ENCODE measurements at regions not wholly inside any gene's neighbourhood (a gene's known extent, or its start where the extent isn't known, plus 50 kb on each side); places are given as distances from the start of the nearest gene placed in this dataset.
"Not testable (repeated sequence)": the region's sequence is repeated elsewhere in the genome, so short reads cannot be mapped to it uniquely, and the experiment has no call there.

DNA sequence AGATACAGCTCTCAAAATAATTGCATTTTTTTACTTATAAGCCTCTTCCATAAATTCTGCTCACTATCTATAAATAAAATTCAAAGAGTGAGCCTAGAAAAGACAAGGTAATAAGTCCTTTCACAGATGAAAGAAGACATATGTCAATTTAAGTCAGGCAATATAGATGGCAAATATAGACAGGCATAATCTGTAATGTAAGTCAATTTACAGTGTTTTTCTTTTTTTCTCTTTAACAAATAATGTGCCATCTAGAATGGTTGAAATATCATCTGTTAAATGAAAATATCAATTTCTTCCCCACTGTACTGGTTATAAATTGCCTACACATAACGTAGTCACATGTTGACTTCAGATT, 1409.2 kb upstream of the GOT2 start:
- no peak for DNase-seq
- Histone ChIP-seq H3K4me2 (ENCODE audit: unreplicated experiment) (no peak overlapping the region), H2AFZ (no peak overlapping the region), H3K79me2 (ENCODE audit: insufficient read depth) (no peaks in the 10 kb centered on the region), H3K27me3 (replicated peaks; ENCODE audit: insufficient read depth) (no peaks in the 10 kb centered on the region), H3K9ac (no peak overlapping the region), H3K27ac (no peak overlapping the region), H3F3A (ENCODE audit: insufficient read depth) (no peaks in the 10 kb centered on the region), H3K36me3 (ENCODE audit: low read depth) (no peaks in the 10 kb centered on the region), H4K20me1 (ENCODE audit: insufficient read depth) (no peaks in the 10 kb centered on the region), H3K4me3 (no peak overlapping the region), H3K4me1 (ENCODE audit: insufficient read depth) (no peaks in the 10 kb centered on the region), H3K9me2 (ENCODE audit: insufficient read depth) (no peaks in the 10 kb centered on the region), H3K9me3 (ENCODE audit: low read depth) (no peaks in the 10 kb centered on the region)
- TF ChIP-seq EZH2 (IDR thresholded peaks at IDR 0.05; ENCODE audit: insufficient read depth, poor library complexity, severe bottlenecking): no peak
- TF ChIP-seq EZH2phosphoT487 (IDR thresholded peaks at IDR 0.05; ENCODE audit: insufficient read depth, low read depth): no peak
- 16 to 26% methylated on average over 1 of the region's 1 CpG for WGBS, 2 experiments (ENCODE audit: low coverage in 1 of 2, low lambda C conversion rate in 2 of 2, missing lambda C conversion rate in 2 of 2)
- in situ Hi-C loops (cut with MboI): no loop called here

DNA sequence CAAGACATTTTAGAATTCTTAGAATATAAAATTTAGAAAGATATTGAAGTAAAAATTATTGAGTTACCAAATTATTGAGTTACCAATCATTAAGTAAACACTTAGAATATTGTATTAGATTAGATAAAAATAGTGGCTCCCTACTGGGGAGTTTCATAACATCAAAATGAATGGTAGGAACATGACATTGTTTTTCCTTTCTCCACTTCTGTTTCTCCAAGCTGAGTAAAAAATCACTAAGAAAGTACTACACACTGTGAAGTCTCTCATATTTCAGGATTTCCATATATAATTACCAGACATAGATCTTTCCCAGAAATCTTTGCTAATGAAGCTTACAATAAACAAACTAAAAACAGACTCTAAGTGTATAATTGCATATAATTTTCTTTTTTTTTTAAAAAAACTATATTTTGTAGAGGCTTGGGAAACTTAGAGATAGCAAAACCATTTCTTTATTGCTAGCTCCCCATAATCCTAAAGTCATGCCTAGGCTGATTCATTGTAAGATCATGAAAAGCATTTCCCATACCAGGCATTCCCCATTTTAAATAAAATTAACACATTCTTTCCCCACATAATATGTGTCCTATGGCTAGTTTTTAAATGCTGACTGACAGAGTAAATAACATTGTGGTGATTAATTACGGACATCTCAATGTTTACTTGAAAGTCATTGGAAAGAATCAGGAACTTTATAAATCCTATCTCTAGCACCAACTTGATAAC, 1408.7 kb upstream of the GOT2 start:
- H3K9ac ChIP-seq: no peak overlapping the region
- H3F3A ChIP-seq (ENCODE audit: insufficient read depth): no peaks in the 10 kb centered on the region
- H3K27me3 ChIP-seq (replicated peaks; ENCODE audit: insufficient read depth): no peaks in the 10 kb centered on the region
- no peaks in the 10 kb centered on the region for H4K20me1 ChIP-seq (ENCODE audit: insufficient read depth)
- H2AFZ ChIP-seq: no peak overlapping the region
- in situ Hi-C loops (cut with MboI): no loop called here
- H3K9me2 ChIP-seq (ENCODE audit: insufficient read depth): no peaks in the 10 kb centered on the region
- 4 to 15% methylated on average over 1 of the region's 1 CpG for WGBS, 2 experiments (ENCODE audit: low coverage in 1 of 2, low lambda C conversion rate in 2 of 2, missing lambda C conversion rate in 2 of 2)
- no peaks in the 10 kb centered on the region for H3K9me3 ChIP-seq (ENCODE audit: low read depth)
- H3K4me1 ChIP-seq (ENCODE audit: insufficient read depth): no peaks in the 10 kb centered on the region
- TF ChIP-seq EZH2 (IDR thresholded peaks at IDR 0.05; ENCODE audit: insufficient read depth, poor library complexity, severe bottlenecking) (no peak), EZH2phosphoT487 (IDR thresholded peaks at IDR 0.05; ENCODE audit: insufficient read depth, low read depth) (no peak)
- no peak overlapping the region for H3K27ac ChIP-seq
- H3K4me3 ChIP-seq: no peak overlapping the region
- no peaks in the 10 kb centered on the region for H3K79me2 ChIP-seq (ENCODE audit: insufficient read depth)
- no peak overlapping the region for H3K4me2 ChIP-seq (ENCODE audit: unreplicated experiment)
- no peaks in the 10 kb centered on the region for H3K36me3 ChIP-seq (ENCODE audit: low read depth)
- DNase-seq: no peak

DNA sequence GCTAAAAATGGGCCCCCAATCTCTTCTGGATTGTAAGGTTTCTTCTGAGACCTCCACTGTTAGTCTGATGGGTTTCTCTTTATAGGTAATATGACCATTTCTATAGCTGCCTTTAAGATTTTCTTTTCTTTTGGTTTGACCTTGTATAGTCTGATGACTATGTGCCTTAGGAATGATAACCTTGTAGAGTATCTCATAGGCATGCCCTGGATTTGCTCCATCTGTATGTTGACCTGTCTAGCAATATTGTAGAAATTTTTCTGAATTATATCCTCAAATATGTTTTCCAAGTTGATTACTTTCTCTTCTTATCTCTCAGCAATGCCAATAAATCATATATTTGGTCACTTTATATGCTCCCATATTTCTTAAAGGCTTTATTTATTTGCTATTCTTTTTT, 1403.8 kb upstream of the GOT2 start:
- H3K4me3 ChIP-seq: no peak overlapping the region
- H3K4me2 ChIP-seq (ENCODE audit: unreplicated experiment): no peak overlapping the region
- in situ Hi-C loops (cut with MboI): no loop called here
- H3K27ac ChIP-seq: no peak overlapping the region
- H3K9ac ChIP-seq: no peak overlapping the region
- H4K20me1 ChIP-seq (ENCODE audit: insufficient read depth): no peaks in the 10 kb centered on the region
- H3F3A ChIP-seq (ENCODE audit: insufficient read depth): no peaks in the 10 kb centered on the region
- no peak for DNase-seq
- no peaks in the 10 kb centered on the region for H3K36me3 ChIP-seq (ENCODE audit: low read depth)
- no peaks in the 10 kb centered on the region for H3K9me2 ChIP-seq (ENCODE audit: insufficient read depth)
- H2AFZ ChIP-seq: no peak overlapping the region
- no peaks in the 10 kb centered on the region for H3K79me2 ChIP-seq (ENCODE audit: insufficient read depth)
- H3K27me3 ChIP-seq (replicated peaks; ENCODE audit: insufficient read depth): no peaks in the 10 kb centered on the region
- no peaks in the 10 kb centered on the region for H3K4me1 ChIP-seq (ENCODE audit: insufficient read depth)
- no peak for TF ChIP-seq EZH2phosphoT487 (IDR thresholded peaks at IDR 0.05; ENCODE audit: insufficient read depth, low read depth)
- no peak for TF ChIP-seq EZH2 (IDR thresholded peaks at IDR 0.05; ENCODE audit: insufficient read depth, poor library complexity, severe bottlenecking)
- no peaks in the 10 kb centered on the region for H3K9me3 ChIP-seq (ENCODE audit: low read depth)

DNA sequence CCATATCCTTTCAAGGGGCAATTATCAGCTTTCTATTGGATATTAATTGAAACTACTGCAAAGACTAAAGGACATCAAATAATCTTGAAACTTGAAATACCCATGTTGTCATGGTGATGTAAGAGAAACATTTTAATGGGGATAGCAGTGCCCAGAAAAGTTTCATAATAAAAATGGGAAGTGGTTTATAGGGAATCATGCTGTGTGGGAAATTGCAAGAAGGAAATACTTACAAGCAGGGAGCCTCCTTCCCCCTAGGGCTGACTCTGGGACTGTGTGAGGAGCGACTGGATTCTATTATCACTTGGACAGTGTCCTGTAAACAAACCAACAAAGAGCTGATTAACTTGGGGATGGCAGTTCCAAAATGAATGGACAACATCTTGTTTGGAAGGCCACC, 1393.1 kb upstream of the GOT2 start:
- in situ Hi-C loops (cut with MboI): no loop called here
- H3K36me3 ChIP-seq (ENCODE audit: low read depth): no peaks in the 10 kb centered on the region
- H3K4me2 ChIP-seq (ENCODE audit: unreplicated experiment): no peak overlapping the region
- WGBS, 2 experiments (ENCODE audit: low coverage in 1 of 2, low lambda C conversion rate in 2 of 2, missing lambda C conversion rate in 2 of 2): 6 to 9% methylated on average over 1 of the region's 1 CpG
- no peak for DNase-seq
- no peak overlapping the region for H3K4me3 ChIP-seq
- no peaks in the 10 kb centered on the region for H3K4me1 ChIP-seq (ENCODE audit: insufficient read depth)
- H3K9me2 ChIP-seq (ENCODE audit: insufficient read depth): no peaks in the 10 kb centered on the region
- H3K27me3 ChIP-seq (replicated peaks; ENCODE audit: insufficient read depth): no peaks in the 10 kb centered on the region
- no peak overlapping the region for H2AFZ ChIP-seq
- H3K9me3 ChIP-seq (ENCODE audit: low read depth): no peaks in the 10 kb centered on the region
- no peaks in the 10 kb centered on the region for H3F3A ChIP-seq (ENCODE audit: insufficient read depth)
- H3K9ac ChIP-seq: no peak overlapping the region
- no peak for TF ChIP-seq EZH2phosphoT487 (IDR thresholded peaks at IDR 0.05; ENCODE audit: insufficient read depth, low read depth)
- no peak for TF ChIP-seq EZH2 (IDR thresholded peaks at IDR 0.05; ENCODE audit: insufficient read depth, poor library complexity, severe bottlenecking)
- no peaks in the 10 kb centered on the region for H4K20me1 ChIP-seq (ENCODE audit: insufficient read depth)
- H3K27ac ChIP-seq: no peak overlapping the region
- no peaks in the 10 kb centered on the region for H3K79me2 ChIP-seq (ENCODE audit: insufficient read depth)

DNA sequence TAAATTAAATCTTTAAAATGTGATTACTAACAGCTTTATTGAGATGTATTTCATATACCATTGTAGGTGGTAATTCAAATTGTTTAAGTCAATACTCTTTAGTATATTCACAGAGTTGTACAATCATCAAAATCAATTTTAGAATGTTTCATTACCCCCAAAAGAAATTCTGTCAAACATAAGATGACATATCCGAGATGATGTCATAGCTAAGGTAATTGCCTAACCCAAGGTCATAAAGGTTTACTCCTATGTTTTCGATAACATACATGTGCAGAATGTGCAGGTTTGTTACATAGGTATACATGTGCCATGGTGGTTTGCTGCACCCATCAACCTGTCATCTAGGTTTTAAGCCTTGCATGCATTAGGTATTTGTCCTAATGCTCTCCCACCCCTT, 1392.0 kb upstream of the GOT2 start:
- H3K4me3 ChIP-seq; H2AFZ ChIP-seq; H3K9ac ChIP-seq; in situ Hi-C loops (cut with MboI); DNase-seq; H3K4me2 ChIP-seq (ENCODE audit: unreplicated experiment); H3K79me2 ChIP-seq (ENCODE audit: insufficient read depth); H4K20me1 ChIP-seq (ENCODE audit: insufficient read depth); H3K9me3 ChIP-seq (ENCODE audit: low read depth); H3K9me2 ChIP-seq (ENCODE audit: insufficient read depth); H3K27ac ChIP-seq; H3K4me1 ChIP-seq (ENCODE audit: insufficient read depth); H3F3A ChIP-seq (ENCODE audit: insufficient read depth); H3K27me3 ChIP-seq (replicated peaks; ENCODE audit: insufficient read depth); H3K36me3 ChIP-seq (ENCODE audit: low read depth): not testable (repeated sequence)
- WGBS, 2 experiments (ENCODE audit: low coverage in 1 of 2, low lambda C conversion rate in 2 of 2, missing lambda C conversion rate in 2 of 2): 42 to 46% methylated on average over 2 of the region's 2 CpGs
